ENCODE measurements at regions not wholly inside any gene's neighbourhood (a gene's known extent, or its start where the extent isn't known, plus 50 kb on each side); places are given as distances from the start of the nearest gene placed in this dataset.

DNA sequence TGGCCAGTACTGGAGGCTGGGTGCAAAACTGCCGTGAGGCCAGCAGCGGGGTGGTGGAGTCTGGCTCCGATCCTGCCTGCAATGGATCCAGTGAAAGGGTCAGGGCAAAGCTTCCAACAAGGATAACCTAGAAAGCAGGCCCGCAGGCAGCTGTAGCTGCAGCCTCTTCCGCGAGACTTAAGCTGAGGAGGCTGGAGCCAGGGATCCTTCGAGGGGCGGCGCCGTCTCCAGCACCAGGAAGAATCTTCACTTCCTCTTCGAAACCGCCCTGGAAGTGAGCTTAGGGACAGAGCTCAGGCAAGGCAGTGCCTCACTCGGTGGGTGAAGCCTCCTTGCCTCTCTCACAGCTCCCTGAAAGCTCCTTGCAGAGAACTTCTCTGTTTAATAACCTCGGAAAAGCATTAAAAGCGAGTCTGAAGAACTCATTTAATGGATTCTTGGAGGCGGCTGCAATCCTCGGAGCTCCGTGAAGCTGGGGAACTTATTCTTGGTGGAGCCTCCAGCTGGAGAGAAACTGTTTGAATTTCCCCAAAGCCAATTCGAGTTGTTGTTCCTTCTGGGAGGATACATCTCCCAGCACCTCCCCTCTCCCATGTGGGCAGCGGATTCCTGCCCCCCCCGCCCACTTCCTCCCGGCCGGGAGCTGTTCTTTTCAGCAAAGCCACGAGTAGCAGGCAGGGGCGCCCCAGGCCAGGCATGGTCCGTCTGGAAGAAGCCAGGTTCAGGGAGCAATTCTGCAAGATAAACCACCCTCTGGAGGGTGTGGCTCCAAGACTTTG lies 169.9 kb downstream of the CTTN start:
- DNase-seq (ENCODE audit: low spot score in 2 of 2), result peak; percentile 49 to 78
- no peak for FAIRE-seq

GRCh38 chr11:70568814-70569617 lies 170.7 kb downstream of the CTTN start:
- no peak for DNase-seq (ENCODE audit: low spot score in 2 of 2)
- no peak for FAIRE-seq

DNA sequence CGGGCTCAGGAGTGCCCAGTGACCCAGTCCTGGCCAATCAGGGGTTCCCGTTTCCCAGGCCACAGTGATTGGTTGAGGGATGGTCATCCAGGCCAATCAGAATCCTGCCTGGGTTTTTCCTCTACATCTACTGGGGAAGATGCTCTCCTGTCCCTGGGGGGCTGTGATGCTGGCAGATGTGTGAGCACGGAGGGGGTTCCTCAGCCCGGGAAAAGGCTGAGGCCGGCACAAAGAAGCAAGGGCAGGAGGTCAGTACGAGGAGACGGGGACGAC lies 171.2 kb downstream of the CTTN start:
- FAIRE-seq (no peak), DNase-seq (ENCODE audit: low spot score in 2 of 2) (no peak)

- DNase-seq (ENCODE audit: low spot score in 2 of 2), result no peak
Observed at GRCh38 chr11:70569996-70570692, 171.8 kb downstream of the CTTN start.

DNA sequence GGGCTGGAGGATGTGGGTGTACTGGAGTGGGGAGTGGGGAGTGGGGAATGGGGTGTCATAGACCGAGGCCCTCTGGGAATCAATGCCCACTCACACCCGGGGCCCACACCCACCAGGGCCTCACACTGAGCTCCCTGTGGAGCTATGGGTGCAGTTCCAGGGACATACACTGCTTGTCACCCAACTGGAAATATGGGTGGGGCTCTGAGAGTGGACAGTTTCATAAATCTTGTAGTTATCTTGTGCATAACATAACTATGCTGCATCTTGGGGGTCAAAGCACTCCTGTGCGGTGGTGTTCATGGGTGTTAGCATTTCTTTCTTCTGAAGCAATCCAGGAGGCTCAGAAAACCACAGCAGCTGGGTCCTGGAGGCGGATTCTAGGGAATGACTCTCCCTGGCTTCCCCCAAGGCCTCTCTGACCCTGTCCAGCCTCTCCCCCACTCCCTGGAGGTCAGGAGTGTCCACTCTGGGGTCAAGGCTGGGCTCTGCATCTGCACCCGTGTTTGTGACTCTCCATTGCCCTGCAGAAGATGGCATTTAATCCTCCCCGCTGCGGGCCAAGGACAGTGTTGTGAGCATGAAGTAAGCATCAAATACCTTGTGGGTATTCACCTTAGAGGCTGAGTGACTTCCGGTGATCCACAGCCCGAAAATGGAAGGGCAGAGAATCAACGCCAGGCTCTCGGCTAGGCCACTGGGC lies 172.5 kb downstream of the CTTN start:
- FAIRE-seq, result no peak
- DNase-seq (ENCODE audit: low spot score in 2 of 2), result no peak

More at GRCh38 chr11:70569996-70570692, 171.8 kb downstream of the CTTN start:
- no peak for FAIRE-seq

DNA sequence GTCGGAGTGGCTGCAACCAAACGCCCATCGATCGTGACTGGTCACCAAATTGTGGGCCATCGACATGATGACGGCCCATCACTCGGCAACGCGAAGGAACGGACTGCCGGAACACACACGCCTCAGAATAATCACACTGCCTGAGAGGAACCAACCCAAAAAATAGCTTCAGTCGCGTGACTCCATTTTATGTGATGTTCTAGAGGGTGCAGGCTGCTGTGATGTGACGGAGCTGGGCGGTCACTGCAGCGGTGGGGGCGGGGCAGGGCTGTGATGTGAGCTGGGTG lies 174.6 kb downstream of the CTTN start:
- no peak for DNase-seq (ENCODE audit: low spot score in 2 of 2)
- FAIRE-seq, result no peak

GRCh38 chr11:70573701-70574151 lies 175.4 kb downstream of the CTTN start:
- DNase-seq (ENCODE audit: low spot score in 2 of 2) (no peak), FAIRE-seq (no peak)

GRCh38 chr11:70574725-70575347 lies 176.5 kb downstream of the CTTN start:
- DNase-seq (ENCODE audit: low spot score in 2 of 2) (no peak), FAIRE-seq (no peak)

GRCh38 chr11:70575396-70576060 lies 177.2 kb downstream of the CTTN start:
- DNase-seq (ENCODE audit: low spot score in 2 of 2) (no peak), FAIRE-seq (no peak)

DNA sequence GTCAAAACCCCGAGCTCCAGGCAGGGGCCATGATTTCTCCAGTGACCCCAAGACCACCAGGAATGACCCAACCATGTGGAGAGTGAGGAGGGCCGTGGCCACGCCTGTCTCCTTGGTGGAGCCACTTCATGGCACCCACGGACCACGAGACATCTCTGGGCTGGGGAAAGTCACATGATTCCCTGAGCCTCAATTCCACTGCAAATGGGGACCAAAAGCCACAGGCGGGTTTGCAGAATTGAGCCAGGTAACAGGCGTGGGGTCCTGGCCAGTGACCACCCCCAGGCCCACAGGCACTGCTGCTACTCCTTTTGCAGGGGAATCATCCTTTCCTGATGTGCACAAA lies 178.9 kb downstream of the CTTN start:
- no peak for FAIRE-seq
- no peak for DNase-seq (ENCODE audit: low spot score in 2 of 2)

DNA sequence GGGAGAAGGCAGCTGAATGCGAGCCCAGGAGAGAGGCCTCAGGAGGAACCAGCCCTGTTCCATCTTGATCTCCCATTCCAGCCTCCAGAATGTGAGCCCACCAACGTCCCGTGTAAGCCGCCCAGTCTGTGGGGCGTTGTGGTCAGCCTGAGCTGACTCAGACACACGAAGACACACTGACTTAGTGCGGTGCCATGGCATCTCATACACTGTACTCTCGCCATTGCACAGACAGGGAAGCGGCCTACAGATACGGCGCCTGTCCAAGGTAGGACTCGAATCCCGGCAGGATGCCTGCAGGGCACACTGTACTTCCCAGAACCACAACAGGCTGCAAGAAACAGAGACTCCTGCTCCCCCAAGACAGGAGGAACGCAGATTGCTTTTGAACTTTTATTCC lies 179.6 kb downstream of the CTTN start:
- FAIRE-seq, result no peak
- no peak for DNase-seq (ENCODE audit: low spot score in 2 of 2)

DNA sequence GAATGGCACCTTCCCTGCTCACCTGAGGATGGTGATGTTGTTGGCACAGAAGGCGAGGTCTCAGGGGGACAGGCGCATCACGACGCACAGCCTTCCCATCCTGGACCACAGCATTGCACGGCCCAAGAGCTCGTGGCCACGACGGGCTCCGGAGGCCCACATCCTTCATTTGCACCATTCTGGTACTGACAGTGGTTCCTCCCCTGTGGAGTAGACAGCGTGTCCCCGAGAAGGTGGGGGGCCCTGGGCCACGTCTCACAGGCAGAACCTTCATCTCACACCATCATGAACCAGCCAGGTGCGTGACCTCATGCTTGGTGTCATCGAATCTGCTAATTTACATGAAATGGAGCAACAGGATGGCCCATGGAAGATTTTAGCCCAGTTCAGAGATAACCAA lies 180.0 kb downstream of the CTTN start:
- no peak for DNase-seq (ENCODE audit: low spot score in 2 of 2)
- FAIRE-seq, result no peak

DNA sequence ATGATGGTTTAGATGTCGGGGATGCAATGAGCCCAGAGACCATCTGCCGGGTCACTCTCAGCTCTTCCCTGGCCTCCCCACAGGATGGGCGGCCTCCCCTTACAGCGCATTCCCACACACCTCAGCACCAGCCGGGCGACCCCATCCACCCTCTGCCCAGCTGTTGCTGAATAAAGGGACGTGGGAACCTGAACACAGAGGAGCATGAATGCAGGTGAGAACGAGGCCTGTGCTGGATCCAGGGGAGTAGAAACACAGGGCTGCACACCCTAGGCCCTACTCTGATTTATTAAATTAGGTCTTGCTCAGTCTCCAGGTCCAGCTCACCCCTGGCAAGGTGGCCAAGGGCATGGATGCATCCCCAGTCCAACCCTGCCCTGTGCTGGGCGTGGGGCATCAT lies 180.5 kb downstream of the CTTN start:
- FAIRE-seq, result no peak
- DNase-seq (ENCODE audit: low spot score in 2 of 2), result no peak

DNA sequence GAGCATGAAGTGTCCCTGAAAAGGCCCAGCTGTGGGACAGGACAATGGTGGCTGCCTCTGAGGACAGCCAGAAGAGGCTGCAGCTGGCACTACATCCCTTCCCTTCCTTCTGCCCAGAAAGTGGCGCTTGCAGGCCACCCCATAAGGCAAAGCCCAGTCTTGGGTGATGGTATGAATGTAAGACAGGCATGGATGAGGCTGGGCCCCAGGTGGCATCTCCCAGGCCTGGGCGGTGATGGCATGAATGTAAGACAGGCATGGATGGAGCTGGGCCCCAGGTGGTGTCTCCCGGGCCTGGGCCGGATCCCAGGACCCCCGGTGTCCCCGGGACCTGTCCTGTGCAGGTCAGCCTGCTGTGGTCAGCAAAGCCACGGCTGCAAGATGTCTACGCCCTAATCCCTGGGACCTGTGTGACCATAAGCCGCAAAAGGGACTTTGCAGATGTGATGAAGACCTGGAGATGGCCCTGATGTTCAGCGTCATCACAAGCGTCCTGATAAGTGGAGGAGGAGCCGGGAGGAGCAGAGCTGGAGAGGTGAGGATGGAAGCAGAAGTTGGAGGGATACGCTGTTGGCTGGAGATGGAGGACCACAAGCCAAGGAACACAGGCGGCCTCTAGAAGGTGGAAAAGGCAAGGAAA lies 181.1 kb downstream of the CTTN start:
- FAIRE-seq, result no peak
- DNase-seq (ENCODE audit: low spot score in 2 of 2), result no peak

DNA sequence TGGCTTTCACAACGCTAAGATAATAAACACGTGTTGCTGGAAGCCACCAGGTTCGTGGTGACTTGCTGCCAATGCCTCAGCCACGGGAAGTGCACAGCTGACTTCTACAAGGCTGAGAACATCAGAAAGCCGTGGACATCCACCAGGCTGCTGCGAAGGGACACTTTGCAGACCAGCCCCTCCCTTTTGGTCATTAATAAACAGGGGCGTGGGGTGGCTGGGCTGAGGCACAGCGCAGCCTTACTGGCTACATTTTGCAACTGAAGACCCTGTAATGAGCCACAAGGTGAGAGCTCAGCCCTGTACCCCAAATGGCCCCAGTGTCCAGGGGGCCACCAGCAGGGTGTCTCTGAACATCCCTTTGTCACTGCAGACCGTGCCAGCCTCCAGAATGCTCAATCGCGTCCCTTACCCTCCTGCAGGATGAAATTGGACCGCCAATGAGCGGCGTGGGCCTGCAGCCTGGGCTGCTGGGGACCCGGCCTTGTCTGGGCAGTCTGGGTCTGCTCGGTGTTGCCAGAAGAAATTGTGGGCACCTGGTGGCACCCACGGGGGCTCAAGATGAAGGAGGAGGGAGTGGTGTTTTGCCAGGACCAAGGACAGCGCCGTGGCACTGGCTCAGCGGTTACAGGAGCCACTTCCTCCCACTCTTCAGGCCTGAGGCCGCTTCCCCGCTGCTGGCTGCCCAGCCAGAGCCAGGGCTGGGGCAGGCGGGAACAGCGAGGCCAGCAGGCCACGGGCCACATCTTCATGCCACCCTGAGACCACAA lies 181.9 kb downstream of the CTTN start:
- FAIRE-seq, result no peak
- DNase-seq (ENCODE audit: low spot score in 2 of 2), result no peak

- DNase-seq (ENCODE audit: low spot score in 2 of 2) (no peak), FAIRE-seq (no peak)
Observed at GRCh38 chr11:70581991-70582885, 183.9 kb downstream of the CTTN start.

- DNase-seq (ENCODE audit: low spot score in 2 of 2) (no peak), FAIRE-seq (no peak)
Observed at GRCh38 chr11:70582886-70583641, 184.7 kb downstream of the CTTN start.
